ENCODE measurements at regions not wholly inside any gene's neighbourhood (a gene's known extent, or its start where the extent isn't known, plus 50 kb on each side); places are given as distances from the start of the nearest gene placed in this dataset.
A peak's percentile ranks its signal among the peaks of the same experiment; 100 is the strongest.

DNA sequence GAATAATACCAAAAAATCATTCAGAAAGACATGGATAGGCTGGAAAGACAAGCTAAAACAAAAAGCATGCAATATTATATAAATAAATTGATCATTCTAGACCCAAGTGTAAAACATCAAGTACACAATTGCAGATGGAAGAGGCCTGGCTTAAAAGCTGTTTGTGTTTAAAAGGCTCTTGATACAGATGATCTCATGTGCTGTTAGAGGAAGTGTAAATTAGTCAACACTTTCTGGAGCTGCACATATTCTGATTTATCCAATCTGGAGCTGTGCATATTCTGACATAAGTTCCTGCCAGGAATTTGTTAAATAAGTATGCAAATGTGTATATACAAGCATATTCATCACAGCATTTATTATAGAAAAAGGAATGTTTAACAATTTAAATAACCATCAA is 273.1 kb downstream of the RPS29 start:
- Mint-ChIP-seq H3K4me1 (ENCODE audit: low read depth, unreplicated experiment) (no peaks in the 10 kb centered on the region), H3K9me3 (ENCODE audit: unreplicated experiment) (no peaks in the 10 kb centered on the region), H3K4me3 (ENCODE audit: unreplicated experiment) (no peak overlapping the region), H3K36me3 (ENCODE audit: unreplicated experiment) (no peaks in the 10 kb centered on the region), H3K27me3 (ENCODE audit: unreplicated experiment) (no peaks in the 10 kb centered on the region), H3K27ac (ENCODE audit: unreplicated experiment) (no peak overlapping the region)
- no peak for DNase-seq
- TF ChIP-seq, protein P1, sequence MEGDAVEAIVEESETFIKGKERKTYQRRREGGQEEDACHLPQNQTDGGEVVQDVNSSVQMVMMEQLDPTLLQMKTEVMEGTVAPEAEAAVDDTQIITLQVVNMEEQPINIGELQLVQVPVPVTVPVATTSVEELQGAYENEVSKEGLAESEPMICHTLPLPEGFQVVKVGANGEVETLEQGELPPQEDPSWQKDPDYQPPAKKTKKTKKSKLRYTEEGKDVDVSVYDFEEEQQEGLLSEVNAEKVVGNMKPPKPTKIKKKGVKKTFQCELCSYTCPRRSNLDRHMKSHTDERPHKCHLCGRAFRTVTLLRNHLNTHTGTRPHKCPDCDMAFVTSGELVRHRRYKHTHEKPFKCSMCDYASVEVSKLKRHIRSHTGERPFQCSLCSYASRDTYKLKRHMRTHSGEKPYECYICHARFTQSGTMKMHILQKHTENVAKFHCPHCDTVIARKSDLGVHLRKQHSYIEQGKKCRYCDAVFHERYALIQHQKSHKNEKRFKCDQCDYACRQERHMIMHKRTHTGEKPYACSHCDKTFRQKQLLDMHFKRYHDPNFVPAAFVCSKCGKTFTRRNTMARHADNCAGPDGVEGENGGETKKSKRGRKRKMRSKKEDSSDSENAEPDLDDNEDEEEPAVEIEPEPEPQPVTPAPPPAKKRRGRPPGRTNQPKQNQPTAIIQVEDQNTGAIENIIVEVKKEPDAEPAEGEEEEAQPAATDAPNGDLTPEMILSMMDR (IDR thresholded peaks at IDR 0.05; ENCODE audit: partially characterized antibody, unreplicated experiment) = no peak

DNA sequence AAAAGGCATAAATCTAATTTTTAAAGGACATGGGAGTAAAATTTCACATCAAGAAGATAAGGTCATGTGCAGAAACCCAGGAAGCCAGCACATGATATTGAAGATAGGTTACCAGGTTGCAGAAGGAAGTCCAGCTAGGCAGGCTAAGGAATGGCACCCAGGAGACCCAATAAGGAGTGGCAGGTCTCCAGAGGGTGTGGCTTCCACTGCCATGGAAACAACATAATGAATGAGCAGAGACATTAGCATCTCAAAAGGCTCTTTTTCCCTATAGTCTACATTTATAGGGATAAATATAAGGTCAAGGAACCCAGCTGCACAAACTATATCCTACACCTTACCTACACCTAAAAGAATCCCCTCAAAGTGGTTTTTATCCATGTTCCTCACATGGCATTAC is 275.9 kb downstream of the RPS29 start:
- TF ChIP-seq, protein P1 (IDR thresholded peaks at IDR 0.05; ENCODE audit: partially characterized antibody, unreplicated experiment) = no peak
- H3K4me3 Mint-ChIP-seq (ENCODE audit: unreplicated experiment) = no peak overlapping the region
- peaks cover 2% of the 10 kb centered on the region for H3K27me3 Mint-ChIP-seq (ENCODE audit: unreplicated experiment)
- DNase-seq = no peak
- H3K27ac Mint-ChIP-seq (ENCODE audit: unreplicated experiment) = no peak overlapping the region
- H3K4me1 Mint-ChIP-seq (ENCODE audit: low read depth, unreplicated experiment) = no peaks in the 10 kb centered on the region
- no peaks in the 10 kb centered on the region for H3K9me3 Mint-ChIP-seq (ENCODE audit: unreplicated experiment)
- no peaks in the 10 kb centered on the region for H3K36me3 Mint-ChIP-seq (ENCODE audit: unreplicated experiment)

DNA sequence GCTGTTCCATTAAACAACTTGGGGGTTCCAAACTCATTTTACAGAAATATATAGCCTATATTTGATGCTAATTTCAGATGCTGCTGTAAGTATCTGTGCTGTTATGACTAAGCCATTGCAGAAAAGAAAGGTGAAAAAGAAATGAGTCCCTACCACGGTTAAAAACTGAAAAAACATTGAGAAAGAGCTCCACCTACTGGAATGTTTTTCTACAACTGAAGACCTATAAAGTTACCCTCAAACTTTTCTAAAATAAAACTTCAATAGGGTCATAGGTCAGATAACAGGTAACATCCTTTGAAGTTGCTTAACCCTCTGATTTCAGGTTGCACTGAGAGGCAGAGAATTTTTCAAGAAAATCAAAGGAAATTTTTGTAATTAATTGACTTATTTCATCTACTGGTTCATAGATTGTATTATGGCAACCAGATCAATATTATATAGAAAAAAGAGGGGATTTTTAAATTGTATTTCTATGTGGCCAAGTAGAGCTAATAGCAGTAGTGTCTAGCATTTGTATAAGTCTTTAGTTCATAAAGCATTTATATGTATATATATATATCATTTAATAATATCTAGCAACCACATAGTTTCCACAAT is 279.9 kb downstream of the RPS29 start:
- Mint-ChIP-seq H3K27me3 (ENCODE audit: unreplicated experiment) (peaks cover 2% of the 10 kb centered on the region), H3K4me3 (ENCODE audit: unreplicated experiment) (no peak overlapping the region), H3K36me3 (ENCODE audit: unreplicated experiment) (no peaks in the 10 kb centered on the region), H3K4me1 (ENCODE audit: low read depth, unreplicated experiment) (no peaks in the 10 kb centered on the region), H3K27ac (ENCODE audit: unreplicated experiment) (no peak overlapping the region), H3K9me3 (ENCODE audit: unreplicated experiment) (no peaks in the 10 kb centered on the region)
- TF ChIP-seq, protein P1 (IDR thresholded peaks at IDR 0.05; ENCODE audit: partially characterized antibody, unreplicated experiment) = peak; percentile 65
- DNase-seq = no peak

DNA sequence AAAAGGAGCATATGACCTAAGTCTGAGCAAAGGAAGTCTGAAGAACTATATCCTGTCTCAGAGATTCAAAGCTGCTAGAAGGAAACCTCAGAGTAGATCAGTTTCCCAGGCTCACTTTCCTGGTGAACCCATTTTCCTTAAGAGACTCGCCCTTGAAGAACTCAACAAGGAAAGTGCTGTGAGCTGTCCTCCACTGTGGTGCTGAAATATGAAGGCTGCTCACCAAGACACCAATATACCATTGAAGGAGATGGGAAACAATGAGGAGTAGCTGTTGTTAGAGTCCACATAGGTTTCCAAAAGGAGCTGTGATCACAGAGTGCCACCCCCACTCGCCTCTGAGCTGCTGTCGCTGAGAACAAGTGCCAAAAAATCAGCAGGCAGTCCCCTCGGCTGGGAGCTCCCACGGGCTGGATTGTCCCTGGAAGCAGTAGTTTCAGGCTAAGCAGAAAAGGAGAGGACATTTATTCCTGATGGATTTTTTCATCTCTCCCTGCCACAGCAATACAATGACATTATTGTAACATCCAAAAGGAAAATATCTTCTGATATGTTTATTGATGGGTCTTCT is 282.1 kb downstream of the RPS29 start:
- TF ChIP-seq, protein P1 (IDR thresholded peaks at IDR 0.05; ENCODE audit: partially characterized antibody, unreplicated experiment) = no peak
- Mint-ChIP-seq H3K27ac (ENCODE audit: unreplicated experiment) (no peak overlapping the region), H3K4me1 (ENCODE audit: low read depth, unreplicated experiment) (no peaks in the 10 kb centered on the region), H3K27me3 (ENCODE audit: unreplicated experiment) (peaks cover 2% of the 10 kb centered on the region), H3K36me3 (ENCODE audit: unreplicated experiment) (no peaks in the 10 kb centered on the region), H3K9me3 (ENCODE audit: unreplicated experiment) (peaks cover 1% of the 10 kb centered on the region), H3K4me3 (ENCODE audit: unreplicated experiment) (no peak overlapping the region)
- DNase-seq = no peak

DNA sequence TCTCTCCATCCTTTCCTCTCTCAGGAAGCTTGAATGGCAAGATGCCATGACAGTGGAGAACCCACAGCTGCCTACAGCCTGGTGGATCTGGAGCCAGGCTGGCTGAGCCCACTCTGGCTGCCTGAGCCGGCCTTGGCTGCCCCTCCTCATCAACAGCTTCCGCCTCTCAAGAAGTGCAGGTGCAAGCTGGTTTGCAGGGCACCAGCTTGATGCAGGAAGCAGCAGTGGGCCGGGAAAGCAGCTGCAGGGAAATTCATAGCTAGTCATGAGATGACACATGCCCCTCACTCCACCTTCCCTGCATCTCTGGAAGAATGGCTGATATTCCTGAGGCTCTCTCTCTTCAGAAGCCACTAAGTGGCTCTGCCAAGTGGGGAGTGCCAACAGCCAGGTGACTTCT is 289.1 kb downstream of the RPS29 start:
- no peaks in the 10 kb centered on the region for H3K4me1 Mint-ChIP-seq (ENCODE audit: low read depth, unreplicated experiment)
- TF ChIP-seq, protein P1 (IDR thresholded peaks at IDR 0.05; ENCODE audit: partially characterized antibody, unreplicated experiment) = no peak
- no peaks in the 10 kb centered on the region for H3K27me3 Mint-ChIP-seq (ENCODE audit: unreplicated experiment)
- H3K36me3 Mint-ChIP-seq (ENCODE audit: unreplicated experiment) = no peaks in the 10 kb centered on the region
- no peak overlapping the region for H3K27ac Mint-ChIP-seq (ENCODE audit: unreplicated experiment)
- H3K4me3 Mint-ChIP-seq (ENCODE audit: unreplicated experiment) = no peak overlapping the region
- peaks cover 1% of the 10 kb centered on the region for H3K9me3 Mint-ChIP-seq (ENCODE audit: unreplicated experiment)
- no peak for DNase-seq

Data from glutamatergic neuron (in vitro differentiated cells).